ENCODE measurements at regions not wholly inside any gene's neighbourhood (a gene's known extent, or its start where the extent isn't known, plus 50 kb on each side); places are given as distances from the start of the nearest gene placed in this dataset.

DNA sequence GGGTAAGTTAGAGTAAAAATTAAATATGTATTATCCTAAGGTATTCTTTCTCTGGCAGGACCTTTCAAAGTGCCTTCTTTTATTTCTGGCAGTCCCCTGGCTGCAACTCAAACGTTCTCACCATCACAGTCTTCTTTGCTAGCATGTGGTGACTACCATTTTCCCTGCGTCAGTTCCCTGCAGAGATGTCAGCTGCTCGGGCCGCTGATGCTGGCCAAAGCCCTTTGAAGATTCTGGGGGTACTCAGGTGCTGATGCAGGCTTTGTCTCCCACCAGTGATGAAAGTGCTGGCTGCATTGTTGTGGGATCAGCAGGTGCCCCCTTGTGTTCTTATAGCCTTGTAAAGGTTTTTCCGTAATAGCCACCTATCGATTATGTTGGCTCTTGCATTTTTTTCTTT lies 140.1 kb downstream of the BTBD3 start:
- TF ChIP-seq, protein P1, sequence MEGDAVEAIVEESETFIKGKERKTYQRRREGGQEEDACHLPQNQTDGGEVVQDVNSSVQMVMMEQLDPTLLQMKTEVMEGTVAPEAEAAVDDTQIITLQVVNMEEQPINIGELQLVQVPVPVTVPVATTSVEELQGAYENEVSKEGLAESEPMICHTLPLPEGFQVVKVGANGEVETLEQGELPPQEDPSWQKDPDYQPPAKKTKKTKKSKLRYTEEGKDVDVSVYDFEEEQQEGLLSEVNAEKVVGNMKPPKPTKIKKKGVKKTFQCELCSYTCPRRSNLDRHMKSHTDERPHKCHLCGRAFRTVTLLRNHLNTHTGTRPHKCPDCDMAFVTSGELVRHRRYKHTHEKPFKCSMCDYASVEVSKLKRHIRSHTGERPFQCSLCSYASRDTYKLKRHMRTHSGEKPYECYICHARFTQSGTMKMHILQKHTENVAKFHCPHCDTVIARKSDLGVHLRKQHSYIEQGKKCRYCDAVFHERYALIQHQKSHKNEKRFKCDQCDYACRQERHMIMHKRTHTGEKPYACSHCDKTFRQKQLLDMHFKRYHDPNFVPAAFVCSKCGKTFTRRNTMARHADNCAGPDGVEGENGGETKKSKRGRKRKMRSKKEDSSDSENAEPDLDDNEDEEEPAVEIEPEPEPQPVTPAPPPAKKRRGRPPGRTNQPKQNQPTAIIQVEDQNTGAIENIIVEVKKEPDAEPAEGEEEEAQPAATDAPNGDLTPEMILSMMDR (IDR thresholded peaks at IDR 0.05; ENCODE audit: unreplicated experiment) = no peak
- H3K4me3 Mint-ChIP-seq (ENCODE audit: low read depth) = no peak overlapping the region
- no peak overlapping the region for H3K27ac Mint-ChIP-seq
- H3K36me3 Mint-ChIP-seq (ENCODE audit: insufficient read depth) = no peaks in the 10 kb centered on the region
- H3K9me3 Mint-ChIP-seq (ENCODE audit: low read depth) = no peaks in the 10 kb centered on the region
- no peaks in the 10 kb centered on the region for H3K4me1 Mint-ChIP-seq (ENCODE audit: low read depth)
- H3K27me3 Mint-ChIP-seq = no peaks in the 10 kb centered on the region
- DNase-seq (ENCODE audit: low spot score, unreplicated experiment) = no peak

DNA sequence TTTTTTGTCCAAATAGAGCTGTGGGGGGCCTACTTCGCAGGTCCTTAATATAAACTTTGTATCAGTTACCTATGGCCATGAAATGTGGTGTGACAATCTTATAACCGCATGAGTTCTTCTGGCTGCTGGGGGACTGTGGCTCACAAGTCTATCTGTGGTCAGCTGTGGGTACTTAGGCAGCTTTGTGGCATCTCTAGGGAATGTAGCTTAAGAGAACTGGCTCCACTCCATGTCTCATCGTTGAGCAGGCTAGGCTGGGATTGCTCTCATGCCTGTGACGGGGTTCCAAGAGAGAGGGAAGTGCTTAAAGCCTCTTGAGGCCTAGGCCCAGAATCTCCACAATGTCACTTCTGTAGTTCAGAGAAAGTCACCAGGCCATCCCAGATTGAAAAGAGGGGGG lies 140.5 kb downstream of the BTBD3 start:
- DNase-seq (ENCODE audit: low spot score, unreplicated experiment) = no peak
- Mint-ChIP-seq H3K9me3 (ENCODE audit: low read depth) (no peaks in the 10 kb centered on the region), H3K36me3 (ENCODE audit: insufficient read depth) (no peaks in the 10 kb centered on the region), H3K4me3 (ENCODE audit: low read depth) (no peak overlapping the region), H3K27me3 (no peaks in the 10 kb centered on the region), H3K4me1 (ENCODE audit: low read depth) (no peaks in the 10 kb centered on the region), H3K27ac (no peak overlapping the region)
- TF ChIP-seq, protein P1 (IDR thresholded peaks at IDR 0.05; ENCODE audit: unreplicated experiment) = no peak

DNA sequence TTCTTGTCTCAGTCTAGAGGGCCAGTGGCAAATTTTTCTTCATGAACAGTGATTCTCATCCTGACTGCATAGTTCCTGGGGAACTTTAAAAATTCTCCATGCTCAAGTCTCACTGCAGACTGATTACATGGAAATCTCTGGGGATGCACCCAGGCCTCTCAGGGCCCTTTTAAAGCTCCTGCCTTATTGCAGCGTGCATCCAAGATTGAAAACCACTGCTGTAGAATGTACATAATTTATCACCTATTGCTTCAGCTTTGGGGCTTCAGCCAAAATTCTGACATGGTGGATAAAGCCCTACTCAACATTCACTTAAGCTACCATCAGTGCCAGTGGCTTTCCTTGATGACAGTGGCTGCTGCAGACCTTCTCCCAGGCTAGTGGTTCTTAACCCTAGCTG lies 143.8 kb downstream of the BTBD3 start:
- no peak for DNase-seq (ENCODE audit: low spot score, unreplicated experiment)
- no peaks in the 10 kb centered on the region for H3K4me1 Mint-ChIP-seq (ENCODE audit: low read depth)
- H3K27me3 Mint-ChIP-seq = no peaks in the 10 kb centered on the region
- H3K4me3 Mint-ChIP-seq (ENCODE audit: low read depth) = no peak overlapping the region
- no peak overlapping the region for H3K27ac Mint-ChIP-seq
- TF ChIP-seq, protein P1 (IDR thresholded peaks at IDR 0.05; ENCODE audit: unreplicated experiment) = no peak
- H3K9me3 Mint-ChIP-seq (ENCODE audit: low read depth) = no peaks in the 10 kb centered on the region
- H3K36me3 Mint-ChIP-seq (ENCODE audit: insufficient read depth) = no peaks in the 10 kb centered on the region

DNA sequence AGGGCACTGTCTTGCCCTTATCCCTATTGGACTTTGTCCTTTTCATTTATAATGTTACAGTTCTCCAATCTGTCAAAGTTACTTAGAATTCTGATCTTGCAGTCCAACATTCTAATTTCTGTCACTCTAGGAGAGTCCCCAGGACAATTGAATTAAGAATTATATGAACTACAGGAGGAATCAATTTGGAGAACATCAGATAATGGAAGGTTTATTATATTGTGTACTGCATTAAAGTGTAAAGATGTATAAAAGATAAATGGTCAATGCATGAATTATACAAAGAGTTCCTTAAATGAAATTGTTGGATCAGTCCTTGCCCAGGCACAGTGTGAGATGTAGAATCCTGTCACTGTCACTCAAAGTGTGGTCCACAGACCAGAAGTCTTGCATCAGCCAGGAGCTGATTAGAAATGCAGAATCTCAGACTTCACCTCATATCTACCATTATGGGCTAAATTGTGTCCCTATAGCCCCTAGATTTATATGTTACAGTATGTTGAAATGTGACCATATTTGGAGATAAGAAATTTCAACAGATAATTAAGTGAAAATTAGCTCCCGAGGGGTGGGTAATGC lies 145.5 kb downstream of the BTBD3 start:
- DNase-seq (ENCODE audit: low spot score, unreplicated experiment) = no peak
- no peak overlapping the region for H3K4me3 Mint-ChIP-seq (ENCODE audit: low read depth)
- no peak overlapping the region for H3K27ac Mint-ChIP-seq
- peaks cover 2% of the 10 kb centered on the region for H3K4me1 Mint-ChIP-seq (ENCODE audit: low read depth)
- no peaks in the 10 kb centered on the region for H3K27me3 Mint-ChIP-seq
- TF ChIP-seq, protein P1 (IDR thresholded peaks at IDR 0.05; ENCODE audit: unreplicated experiment) = no peak
- H3K36me3 Mint-ChIP-seq (ENCODE audit: insufficient read depth) = no peaks in the 10 kb centered on the region
- no peaks in the 10 kb centered on the region for H3K9me3 Mint-ChIP-seq (ENCODE audit: low read depth)

DNA sequence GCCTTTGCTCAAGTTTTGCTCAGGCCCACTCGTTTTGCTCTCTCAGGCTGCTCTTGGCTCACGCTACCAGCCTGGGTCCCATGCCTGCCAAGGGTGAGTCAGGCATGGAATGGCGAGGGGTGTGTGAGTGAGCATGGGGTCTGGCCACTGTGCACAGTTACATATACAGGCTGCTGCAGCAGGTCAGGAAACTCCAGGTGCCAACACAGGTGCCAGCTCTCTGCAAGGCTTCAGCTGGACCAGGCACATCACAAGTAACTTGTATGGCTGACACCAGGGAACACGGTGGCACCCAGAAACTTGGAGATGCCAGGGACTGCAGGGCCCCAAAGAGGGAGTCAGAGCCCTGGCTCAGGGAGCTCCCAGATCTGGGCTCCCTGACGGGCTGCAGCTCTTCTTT lies 146.8 kb downstream of the BTBD3 start:
- no peak overlapping the region for H3K27ac Mint-ChIP-seq
- no peaks in the 10 kb centered on the region for H3K36me3 Mint-ChIP-seq (ENCODE audit: insufficient read depth)
- H3K27me3 Mint-ChIP-seq = no peaks in the 10 kb centered on the region
- no peak overlapping the region for H3K4me3 Mint-ChIP-seq (ENCODE audit: low read depth)
- DNase-seq (ENCODE audit: low spot score, unreplicated experiment) = no peak
- peaks cover 7% of the 10 kb centered on the region for H3K4me1 Mint-ChIP-seq (ENCODE audit: low read depth)
- TF ChIP-seq, protein P1 (IDR thresholded peaks at IDR 0.05; ENCODE audit: unreplicated experiment) = no peak
- H3K9me3 Mint-ChIP-seq (ENCODE audit: low read depth) = no peaks in the 10 kb centered on the region

Data from progenitor cell of endocrine pancreas (in vitro differentiated cells).